OCI-LY1 (cell line): ENCODE measurements at regions not wholly inside any gene's neighbourhood (a gene's known extent, or its start where the extent isn't known, plus 50 kb on each side); places are given as distances from the start of the nearest gene placed in this dataset.

Experiments used
- H2AFZ ChIP-seq: fragments of 200-600 bp; sonication (generic), shearing (Covaris generic); 2 replicates; pipeline ENCODE4 v1.6.0; 2014; ENCODE audit warnings: antibody characterized with exemption, mild to moderate bottlenecking, low read length
- H3F3A ChIP-seq: fragments of 200-600 bp; sonication (generic), shearing (Covaris generic); 2 replicates; pipeline ENCODE4 v1.6.0; 2014; ENCODE audit warnings: mild to moderate bottlenecking, antibody characterized with exemption, low read length, moderate library complexity; ENCODE audit not compliant: insufficient read depth
- H3K27ac ChIP-seq: fragments of 200-600 bp; sonication (generic); 2 replicates; pipeline ENCODE4 v1.5.1; 2014; ENCODE audit warnings: low read length, mixed run types, mild to moderate bottlenecking, low read depth; ENCODE audit not compliant: poor library complexity, severe bottlenecking
- H3K27me3 ChIP-seq: fragments of 200-600 bp; sonication (generic); 2 replicates; pipeline ENCODE4 v1.6.0; 2014; ENCODE audit warnings: antibody characterized with exemption, mild to moderate bottlenecking, low read length, moderate library complexity; ENCODE audit not compliant: insufficient read depth
- H3K36me3 ChIP-seq: fragments of 200-600 bp; sonication (generic); 2 replicates; pipeline ENCODE4 v1.6.1; 2014; ENCODE audit warnings: mild to moderate bottlenecking, antibody characterized with exemption, low read length, moderate library complexity, mixed read lengths; ENCODE audit not compliant: insufficient read depth
- H3K4me1 ChIP-seq: fragments of 200-600 bp; sonication (generic); 2 replicates; pipeline ENCODE4 v1.5.1; 2014; ENCODE audit warnings: mild to moderate bottlenecking, low read length, moderate library complexity; ENCODE audit not compliant: insufficient read depth, severe bottlenecking
- H3K4me2 ChIP-seq: fragments of 200-600 bp; sonication (generic), shearing (Covaris generic); 2 replicates; pipeline ENCODE4 v1.6.1; 2014; ENCODE audit warnings: low read length
- H3K4me3 ChIP-seq: fragments of 200-600 bp; sonication (generic); 2 replicates; pipeline ENCODE4 v1.5.1; 2014; ENCODE audit warnings: low read length, low read depth, mild to moderate bottlenecking, mixed read lengths; ENCODE audit not compliant: poor library complexity, severe bottlenecking
- H3K79me2 ChIP-seq: fragments of 200-600 bp; shearing (Covaris generic); 2 replicates; pipeline ENCODE4 v1.6.1; 2016; ENCODE audit warnings: mixed run types, low read length, mixed read lengths; ENCODE audit not compliant: insufficient read depth
- H3K9ac ChIP-seq: fragments of 200-600 bp; sonication (generic), shearing (Covaris generic); 2 replicates; pipeline ENCODE4 v1.6.1; 2014; ENCODE audit warnings: mild to moderate bottlenecking, low read length, mixed read lengths
- H3K9me2 ChIP-seq: fragments of 200-600 bp; sonication (generic), shearing (Covaris generic); 2 replicates; pipeline ENCODE4 v1.6.1; 2014; ENCODE audit warnings: low read depth, mild to moderate bottlenecking, low read length, mixed read lengths
- H3K9me3 ChIP-seq: fragments of 200-600 bp; shearing (Covaris generic); 2 replicates; pipeline ENCODE4 v1.6.1; 2014; ENCODE audit warnings: low read length, mixed read lengths
- H4K20me1 ChIP-seq: fragments of 200-600 bp; sonication (generic), shearing (Covaris generic); 2 replicates; pipeline ENCODE4 v1.6.0; 2016; ENCODE audit warnings: mild to moderate bottlenecking, low read length; ENCODE audit not compliant: insufficient read depth
- CTCF ChIP-seq: fragments of 200-600 bp; sonication (generic), shearing (Covaris generic); IDR thresholded peaks from 2 replicates; pipeline ENCODE4 v1.5.1; 2017; ENCODE audit warnings: mild to moderate bottlenecking, antibody characterized with exemption, low read length, moderate library complexity, mixed read lengths
- EZH2 ChIP-seq: fragments of 200-600 bp; sonication (generic), shearing (Covaris generic); IDR thresholded peaks from 2 replicates; pipeline ENCODE4 v1.8.0; 2017; ENCODE audit warnings: borderline replicate concordance, mixed run types, mild to moderate bottlenecking, antibody characterized with exemption, low read length, moderate library complexity, mixed read lengths

GRCh38 chrX:42686706-42687105 lies 91.3 kb downstream of the PPP1R2C start:
- H3F3A ChIP-seq, result no peaks in the 10 kb centered on the region
- no peaks in the 10 kb centered on the region for H3K9me2 ChIP-seq
- H3K4me2 ChIP-seq, result no peak overlapping the region
- H3K36me3 ChIP-seq, result no peaks in the 10 kb centered on the region
- no peak overlapping the region for H3K27ac ChIP-seq
- H3K27me3 ChIP-seq, result no peaks in the 10 kb centered on the region
- TF ChIP-seq CTCF (no peak), EZH2 (no peak)
- H2AFZ ChIP-seq, result no peak overlapping the region
- H3K79me2 ChIP-seq, result no peaks in the 10 kb centered on the region
- peaks cover 4% of the 10 kb centered on the region for H3K4me1 ChIP-seq
- H3K4me3 ChIP-seq, result no peak overlapping the region
- H3K9me3 ChIP-seq, result no peaks in the 10 kb centered on the region
- no peaks in the 10 kb centered on the region for H4K20me1 ChIP-seq
- no peak overlapping the region for H3K9ac ChIP-seq

- TF ChIP-seq EZH2 (no peak), CTCF (no peak)
- no peak overlapping the region for H2AFZ ChIP-seq
- no peak overlapping the region for H3K9ac ChIP-seq
- no peaks in the 10 kb centered on the region for H4K20me1 ChIP-seq
- H3K9me3 ChIP-seq, result no peaks in the 10 kb centered on the region
- no peak overlapping the region for H3K4me2 ChIP-seq
- no peaks in the 10 kb centered on the region for H3K36me3 ChIP-seq
- H3K79me2 ChIP-seq, result no peaks in the 10 kb centered on the region
- H3K27ac ChIP-seq, result no peak overlapping the region
- H3K4me1 ChIP-seq, result peaks cover 5% of the 10 kb centered on the region
- no peaks in the 10 kb centered on the region for H3K9me2 ChIP-seq
- no peaks in the 10 kb centered on the region for H3F3A ChIP-seq
- H3K27me3 ChIP-seq, result no peaks in the 10 kb centered on the region
- H3K4me3 ChIP-seq, result no peak overlapping the region
Measured at GRCh38 chrX:42686296-42686695, 91.7 kb downstream of the PPP1R2C start.

- Histone ChIP-seq H3K9me3 (no peaks in the 10 kb centered on the region), H3K79me2 (no peaks in the 10 kb centered on the region), H3K4me1 (peaks cover 27% of the 10 kb centered on the region), H4K20me1 (no peaks in the 10 kb centered on the region), H3K4me2 (no peak overlapping the region), H3K9ac (no peak overlapping the region), H3K9me2 (no peaks in the 10 kb centered on the region), H3F3A (no peaks in the 10 kb centered on the region), H2AFZ (no peak overlapping the region), H3K4me3 (no peak overlapping the region), H3K36me3 (no peaks in the 10 kb centered on the region), H3K27me3 (no peaks in the 10 kb centered on the region), H3K27ac (no peak overlapping the region)
- TF ChIP-seq EZH2 (no peak), CTCF (no peak)
Measured at GRCh38 chrX:42684065-42684464, 93.9 kb downstream of the PPP1R2C start.
